ENCODE measurements at regions not wholly inside any gene's neighbourhood (a gene's known extent, or its start where the extent isn't known, plus 50 kb on each side); places are given as distances from the start of the nearest gene placed in this dataset.

GRCh38 chr13:107043021-107043956, 475.4 kb upstream of the ARGLU1 start:
- intact Hi-C loops (cut with DNase I; ENCODE audit: low total_unique reads): no loop called here
- no peak overlapping the region for H3K4me3 ChIP-seq
- 57 to 74% (median 67%) methylated on average over 7 of the region's 7 CpGs for WGBS, 5 donors
- no peaks in the 10 kb centered on the region for H3K36me3 ChIP-seq
- H3K27ac ChIP-seq: no peak overlapping the region
- H3K9me3 ChIP-seq: peaks cover 0 to 8% (median 0%) of the 10 kb centered on the region in 4 donors
- peak in 1 of 2 donors; percentile 66 for DNase-seq
- H3K4me1 ChIP-seq: no peaks in the 10 kb centered on the region
- TF ChIP-seq EP300 (IDR thresholded peaks at IDR 0.05) (no peak), CTCF (IDR thresholded peaks at IDR 0.05) (no peak), POLR2A (IDR thresholded peaks at IDR 0.05) (no peak), POLR2AphosphoS5 (IDR thresholded peaks at IDR 0.05) (no peak)
- no peaks in the 10 kb centered on the region for H3K27me3 ChIP-seq

GRCh38 chr13:107035778-107036177, 467.8 kb upstream of the ARGLU1 start:
- Histone ChIP-seq H3K4me1 (no peaks in the 10 kb centered on the region), H3K27me3 (no peaks in the 10 kb centered on the region), H3K4me3 (no peak overlapping the region), H3K27ac (no peak overlapping the region), H3K36me3 (no peaks in the 10 kb centered on the region), H3K9me3 (no peaks in the 10 kb centered on the region)
- intact Hi-C loops (cut with DNase I; ENCODE audit: low total_unique reads): no loop called here
- DNase-seq: no peak
- TF ChIP-seq EP300 (IDR thresholded peaks at IDR 0.05) (no peak), POLR2AphosphoS5 (IDR thresholded peaks at IDR 0.05) (no peak)
- 44 to 62% (median 54%) methylated on average over 2 of the region's 2 CpGs for WGBS, 5 donors

GRCh38 chr13:107035186-107035585, 467.2 kb upstream of the ARGLU1 start:
- intact Hi-C loops (cut with DNase I; ENCODE audit: low total_unique reads): no loop called here
- WGBS, 5 donors: 73 to 91% (median 87%) methylated on average over 6 of the region's 6 CpGs
- Histone ChIP-seq H3K36me3 (no peaks in the 10 kb centered on the region), H3K27ac (no peak overlapping the region), H3K27me3 (no peaks in the 10 kb centered on the region), H3K9me3 (no peaks in the 10 kb centered on the region), H3K4me3 (no peak overlapping the region), H3K4me1 (no peaks in the 10 kb centered on the region)
- DNase-seq: no peak
- TF ChIP-seq CTCF (IDR thresholded peaks at IDR 0.05) (no peak), POLR2AphosphoS5 (IDR thresholded peaks at IDR 0.05) (no peak), POLR2A (IDR thresholded peaks at IDR 0.05) (no peak), EP300 (IDR thresholded peaks at IDR 0.05) (no peak)

GRCh38 chr13:107034236-107034872, 466.4 kb upstream of the ARGLU1 start:
- intact Hi-C loops (cut with DNase I; ENCODE audit: low total_unique reads): no loop called here
- no peaks in the 10 kb centered on the region for H3K27me3 ChIP-seq
- WGBS, 5 donors: 93 to 95% (median 94%) methylated on average over 17 of the region's 17 CpGs

More at GRCh38 chr13:107034236-107034872, 466.4 kb upstream of the ARGLU1 start:
- no peaks in the 10 kb centered on the region for H3K9me3 ChIP-seq
- H3K36me3 ChIP-seq: no peaks in the 10 kb centered on the region
- no peaks in the 10 kb centered on the region for H3K4me1 ChIP-seq
- no peak overlapping the region for H3K4me3 ChIP-seq
- no peak for DNase-seq
- no peak overlapping the region for H3K27ac ChIP-seq
- TF ChIP-seq EP300 (IDR thresholded peaks at IDR 0.05): no peak
- no peak for TF ChIP-seq POLR2A (IDR thresholded peaks at IDR 0.05)
- TF ChIP-seq CTCF (IDR thresholded peaks at IDR 0.05): no peak
- TF ChIP-seq POLR2AphosphoS5 (IDR thresholded peaks at IDR 0.05): no peak
